DND-41 (cell line): ENCODE measurements at regions not wholly inside any gene's neighbourhood (a gene's known extent, or its start where the extent isn't known, plus 50 kb on each side); places are given as distances from the start of the nearest gene placed in this dataset.
A peak's percentile ranks its signal among the peaks of the same experiment; 100 is the strongest.
"Not testable (repeated sequence)": the region's sequence is repeated elsewhere in the genome, so short reads cannot be mapped to it uniquely, and the experiment has no call there.

Experiments
- ATAC-seq: fragments of 200-7000 bp; cut with Tn5 transposase; 3 replicates; pipeline ENCODE4 v1.9.1; 2021; ENCODE audit warnings: low read depth; ENCODE audit not compliant: insufficient read depth
- DNase-seq: peaks from one replicate; pipeline ENCODE4 v3.0.0-alpha.2; 2020
- H2AFZ ChIP-seq: 2 replicates; pipeline ENCODE4 v1.6.0; 2012; ENCODE audit warnings: low read depth, low read length
- H3K27ac ChIP-seq: 2 replicates; pipeline ENCODE4 v1.5.1; 2012; ENCODE audit warnings: low read length, inconsistent platforms
- H3K27me3 ChIP-seq: fragments of 200-600 bp; sonication (generic); 2 replicates; pipeline ENCODE4 v1.6.0; 2012; ENCODE audit warnings: low read length, mild to moderate bottlenecking, inconsistent platforms; ENCODE audit not compliant: insufficient read depth, poor library complexity
- H3K36me3 ChIP-seq: 2 replicates; pipeline ENCODE4 v1.5.1; 2012; ENCODE audit warnings: low read length, inconsistent platforms; ENCODE audit not compliant: insufficient read depth
- H3K4me1 ChIP-seq: 2 replicates; pipeline ENCODE4 v1.5.1; 2012; ENCODE audit warnings: mild to moderate bottlenecking, low read length; ENCODE audit not compliant: insufficient read depth
- H3K4me2 ChIP-seq: 2 replicates; pipeline ENCODE4 v1.6.0; 2012; ENCODE audit warnings: mild to moderate bottlenecking, moderate library complexity, low read length, inconsistent platforms; ENCODE audit not compliant: insufficient read depth
- H3K4me3 ChIP-seq, 2 experiments: fragments of 200-600 bp in 1 of 2; shearing (Covaris generic) in 1 of 2; 2 replicates each; pipeline ENCODE4 v1.5.1; 2012 to 2016; ENCODE audit warnings: inconsistent platforms in 2 of 2, low read length in 2 of 2, mild to moderate bottlenecking in 2 of 2, low read depth in 1 of 2, moderate library complexity in 1 of 2
- H3K79me2 ChIP-seq: 2 replicates; pipeline ENCODE4 v1.6.0; 2012; ENCODE audit warnings: low read length, inconsistent platforms; ENCODE audit not compliant: insufficient read depth
- H3K9ac ChIP-seq: 2 replicates; pipeline ENCODE4 v1.6.0; 2012; ENCODE audit warnings: low read depth, mild to moderate bottlenecking, inconsistent platforms, low read length, moderate library complexity
- H3K9me3 ChIP-seq: 2 replicates; pipeline ENCODE4 v1.5.1; 2012; ENCODE audit warnings: low read length, moderate library complexity, mild to moderate bottlenecking, inconsistent platforms; ENCODE audit not compliant: insufficient read depth, severe bottlenecking
- H4K20me1 ChIP-seq: 2 replicates; pipeline ENCODE4 v1.6.0; 2012; ENCODE audit warnings: low read length; ENCODE audit not compliant: insufficient read depth
- CTCF ChIP-seq: IDR thresholded peaks from 2 replicates; pipeline ENCODE4 v1.5.1; 2012; ENCODE audit warnings: borderline replicate concordance, low read length, moderate library complexity, mild to moderate bottlenecking; ENCODE audit not compliant: poor library complexity, severe bottlenecking; ENCODE audit errors: extremely low read depth
- EZH2 ChIP-seq: IDR thresholded peaks from 3 replicates; pipeline ENCODE4 v1.6.1; 2012; ENCODE audit warnings: borderline replicate concordance, low read depth, mild to moderate bottlenecking, moderate library complexity, low read length, inconsistent platforms; ENCODE audit not compliant: severe bottlenecking

GRCh38 chr9:81313877-81314276 is 375.5 kb downstream of the TLE1 start:
- no peak for ATAC-seq

GRCh38 chr9:81312346-81312745 is 377.0 kb downstream of the TLE1 start:
- no peaks in the 10 kb centered on the region for H4K20me1 ChIP-seq
- 0 out of 2 replicates have a peak, but pooled peaks cover 4% of the 10 kb centered on the region for H3K4me1 ChIP-seq
- H3K36me3 ChIP-seq, result no peaks in the 10 kb centered on the region
- no peak overlapping the region for H3K27ac ChIP-seq
- no peaks in the 10 kb centered on the region for H3K27me3 ChIP-seq
- no peak overlapping the region for H3K4me3 ChIP-seq
- H3K9me3 ChIP-seq, result no peaks in the 10 kb centered on the region
- no peak overlapping the region for H3K9ac ChIP-seq
- no peaks in the 10 kb centered on the region for H3K79me2 ChIP-seq
- H3K4me2 ChIP-seq, result no peak overlapping the region
- TF ChIP-seq EZH2, result no peak
- TF ChIP-seq CTCF, result peak; percentile 13
- H2AFZ ChIP-seq, result no peak overlapping the region
- no peak for DNase-seq
- no peak for ATAC-seq

More at GRCh38 chr9:81313877-81314276, 375.5 kb downstream of the TLE1 start:
- Histone ChIP-seq H3K9ac (no peak overlapping the region), H3K4me1 (0 out of 2 replicates have a peak, but pooled peaks cover 4% of the 10 kb centered on the region), H3K79me2 (no peaks in the 10 kb centered on the region), H3K9me3 (no peaks in the 10 kb centered on the region), H4K20me1 (no peaks in the 10 kb centered on the region), H3K36me3 (no peaks in the 10 kb centered on the region), H3K27ac (no peak overlapping the region), H3K4me2 (no peak overlapping the region), H3K4me3 (no peak overlapping the region), H3K27me3 (no peaks in the 10 kb centered on the region), H2AFZ (no peak overlapping the region)
- no peak for DNase-seq
- TF ChIP-seq EZH2 (no peak), CTCF (no peak)

DNA sequence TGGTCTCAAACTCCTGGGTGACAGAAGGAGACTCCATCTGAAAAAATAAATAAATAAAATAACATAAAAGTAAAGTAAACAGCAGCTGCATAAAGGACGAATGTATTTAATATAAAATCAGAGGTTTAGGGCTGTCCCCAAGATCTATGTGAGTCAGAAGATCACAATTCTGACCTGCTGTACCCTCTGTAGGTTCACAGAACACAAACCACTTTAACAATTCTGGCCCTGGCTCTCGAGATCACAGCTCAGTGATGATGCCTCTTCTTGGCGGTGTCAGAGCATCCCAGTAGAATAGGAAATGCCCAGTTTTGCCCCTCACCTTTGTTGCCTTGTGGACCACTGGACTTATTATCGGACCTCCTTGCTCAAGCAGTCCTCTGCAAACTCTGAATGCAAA is 380.9 kb downstream of the TLE1 start:
- H2AFZ ChIP-seq, result no peak overlapping the region
- no peaks in the 10 kb centered on the region for H3K9me3 ChIP-seq
- DNase-seq (no peak), ATAC-seq (no peak)
- no peaks in the 10 kb centered on the region for H4K20me1 ChIP-seq
- TF ChIP-seq CTCF (no peak), EZH2 (no peak)
- no peaks in the 10 kb centered on the region for H3K4me1 ChIP-seq
- H3K36me3 ChIP-seq, result no peaks in the 10 kb centered on the region
- no peak overlapping the region for H3K4me2 ChIP-seq
- H3K79me2 ChIP-seq, result no peaks in the 10 kb centered on the region
- H3K27ac ChIP-seq, result no peak overlapping the region
- no peaks in the 10 kb centered on the region for H3K27me3 ChIP-seq
- no peak overlapping the region for H3K9ac ChIP-seq
- no peak overlapping the region for H3K4me3 ChIP-seq

- not testable (repeated sequence) for H3K27ac ChIP-seq, H3K4me2 ChIP-seq, H3K36me3 ChIP-seq, H3K4me1 ChIP-seq, H2AFZ ChIP-seq, H3K27me3 ChIP-seq, H3K4me3 ChIP-seq, DNase-seq, H3K9me3 ChIP-seq, H3K9ac ChIP-seq, ATAC-seq, H4K20me1 ChIP-seq, H3K79me2 ChIP-seq
Measured at GRCh38 chr9:81307791-81308190, 381.6 kb downstream of the TLE1 start.
